ENCODE measurements at regions not wholly inside any gene's neighbourhood (a gene's known extent, or its start where the extent isn't known, plus 50 kb on each side); places are given as distances from the start of the nearest gene placed in this dataset.

DNA sequence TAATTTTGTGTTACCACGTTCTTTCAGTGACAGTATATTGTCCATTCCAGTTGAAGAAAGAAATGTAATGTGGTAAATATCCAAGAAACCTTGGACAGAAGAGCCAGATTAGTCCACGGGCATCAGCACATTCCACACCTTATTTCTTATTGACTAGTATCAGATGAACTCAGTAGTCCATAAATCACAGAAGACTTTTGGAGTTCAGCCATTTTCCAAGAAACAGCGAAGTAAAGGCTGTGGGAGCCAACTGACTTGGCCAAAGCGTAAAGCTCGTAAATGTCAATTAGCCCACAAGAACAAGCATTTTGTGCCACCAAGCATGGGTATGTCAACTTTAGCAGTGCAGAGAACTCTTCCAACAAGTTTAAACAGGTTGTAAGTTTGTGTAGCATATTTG is 60.2 kb upstream of the STARD4 start:
- no peak for DNase-seq (ENCODE audit: low spot score)
- in situ Hi-C loops (cut with MboI; ENCODE audit: low sequenced_read_pairs, unreplicated experiment) = no loop called here
- TF ChIP-seq, protein P1, sequence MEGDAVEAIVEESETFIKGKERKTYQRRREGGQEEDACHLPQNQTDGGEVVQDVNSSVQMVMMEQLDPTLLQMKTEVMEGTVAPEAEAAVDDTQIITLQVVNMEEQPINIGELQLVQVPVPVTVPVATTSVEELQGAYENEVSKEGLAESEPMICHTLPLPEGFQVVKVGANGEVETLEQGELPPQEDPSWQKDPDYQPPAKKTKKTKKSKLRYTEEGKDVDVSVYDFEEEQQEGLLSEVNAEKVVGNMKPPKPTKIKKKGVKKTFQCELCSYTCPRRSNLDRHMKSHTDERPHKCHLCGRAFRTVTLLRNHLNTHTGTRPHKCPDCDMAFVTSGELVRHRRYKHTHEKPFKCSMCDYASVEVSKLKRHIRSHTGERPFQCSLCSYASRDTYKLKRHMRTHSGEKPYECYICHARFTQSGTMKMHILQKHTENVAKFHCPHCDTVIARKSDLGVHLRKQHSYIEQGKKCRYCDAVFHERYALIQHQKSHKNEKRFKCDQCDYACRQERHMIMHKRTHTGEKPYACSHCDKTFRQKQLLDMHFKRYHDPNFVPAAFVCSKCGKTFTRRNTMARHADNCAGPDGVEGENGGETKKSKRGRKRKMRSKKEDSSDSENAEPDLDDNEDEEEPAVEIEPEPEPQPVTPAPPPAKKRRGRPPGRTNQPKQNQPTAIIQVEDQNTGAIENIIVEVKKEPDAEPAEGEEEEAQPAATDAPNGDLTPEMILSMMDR (IDR thresholded peaks at IDR 0.05; ENCODE audit: borderline replicate concordance, control extremely low read depth, extremely low read depth, insufficient read depth, missing control alignments) = no peak

DNA sequence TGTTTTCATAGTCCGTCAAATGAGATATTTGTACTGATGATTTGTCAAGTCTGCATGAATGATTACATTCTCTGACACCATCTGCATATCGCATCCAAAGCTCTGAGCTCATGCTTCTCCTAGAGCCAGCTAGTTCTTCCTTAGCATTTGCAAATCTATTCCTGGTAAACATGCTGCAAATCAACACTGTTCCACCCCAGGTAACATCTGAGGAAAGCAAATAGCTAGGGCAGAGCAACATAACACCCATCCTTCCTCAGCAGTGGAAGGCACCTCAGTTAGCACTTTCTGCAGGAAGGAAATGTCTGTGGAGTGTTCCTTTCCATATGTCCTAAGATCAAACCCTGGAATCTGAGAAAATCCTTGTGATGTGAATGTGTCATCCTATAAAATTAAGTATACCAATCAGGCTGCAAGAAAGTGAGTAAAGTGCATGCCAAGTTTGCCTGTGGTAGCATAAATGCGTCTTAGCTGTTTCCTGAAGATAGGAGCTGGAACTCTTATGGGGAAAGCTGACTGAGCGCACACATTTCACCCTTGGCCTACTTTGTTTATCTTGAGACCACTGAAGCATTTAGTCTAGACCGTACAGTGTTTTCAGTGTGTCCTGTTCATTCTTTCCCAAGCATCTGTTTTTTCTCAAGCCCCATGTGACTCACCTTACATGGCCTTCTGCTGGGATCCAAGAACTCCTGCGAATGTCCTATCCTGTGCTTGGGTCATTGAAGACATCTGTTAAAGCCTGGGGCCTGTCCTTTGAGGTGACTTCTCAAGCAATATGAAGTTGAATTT is 50.9 kb upstream of the STARD4 start:
- in situ Hi-C loops (cut with MboI; ENCODE audit: low sequenced_read_pairs, unreplicated experiment) = no loop called here
- TF ChIP-seq, protein P1 (IDR thresholded peaks at IDR 0.05; ENCODE audit: borderline replicate concordance, control extremely low read depth, extremely low read depth, insufficient read depth, missing control alignments) = no peak
- no peak for DNase-seq (ENCODE audit: low spot score)

DNA sequence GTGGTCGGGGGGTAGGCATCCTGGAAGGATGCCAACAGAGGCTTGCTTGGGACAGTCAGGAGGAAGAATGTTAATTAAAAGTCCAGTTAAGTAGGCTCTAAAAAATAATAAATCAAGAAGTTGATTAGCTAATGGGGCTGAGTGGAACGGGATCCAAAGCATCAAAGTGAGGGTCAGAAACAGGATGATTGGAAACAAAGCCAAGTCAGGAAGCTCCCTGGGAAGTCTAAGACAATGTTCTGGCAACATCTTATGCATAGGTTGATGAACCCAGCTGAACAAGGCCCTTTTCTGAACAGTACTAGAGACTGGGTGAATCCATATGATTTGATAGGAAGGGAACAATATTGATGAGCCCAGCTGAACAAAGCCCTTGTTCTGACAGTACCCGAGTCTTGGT is 50.2 kb upstream of the STARD4 start:
- DNase-seq (ENCODE audit: low spot score) = no peak
- TF ChIP-seq, protein P1 (IDR thresholded peaks at IDR 0.05; ENCODE audit: borderline replicate concordance, control extremely low read depth, extremely low read depth, insufficient read depth, missing control alignments) = no peak
- in situ Hi-C loops (cut with MboI; ENCODE audit: low sequenced_read_pairs, unreplicated experiment) = no loop called here
